AG09319 (cell line): ENCODE measurements at regions not wholly inside any gene's neighbourhood (a gene's known extent, or its start where the extent isn't known, plus 50 kb on each side); places are given as distances from the start of the nearest gene placed in this dataset.

Experiments
- DNase-seq: peaks from one replicate; pipeline ENCODE4 v3.0.0-alpha.2; 2010; ENCODE audit warnings: low read depth; ENCODE audit errors: extremely low read depth
- TF ChIP-seq, protein P1 (sequence below): IDR thresholded peaks from 2 replicates; pipeline ENCODE4 v1.5.1; 2011; ENCODE audit warnings: low read depth, mild to moderate bottlenecking, inconsistent platforms, low read length, moderate library complexity

GRCh38 chr6:137353346-137353745 lies 134.2 kb upstream of the IFNGR1 start:
- DNase-seq: no peak
- TF ChIP-seq, protein P1, sequence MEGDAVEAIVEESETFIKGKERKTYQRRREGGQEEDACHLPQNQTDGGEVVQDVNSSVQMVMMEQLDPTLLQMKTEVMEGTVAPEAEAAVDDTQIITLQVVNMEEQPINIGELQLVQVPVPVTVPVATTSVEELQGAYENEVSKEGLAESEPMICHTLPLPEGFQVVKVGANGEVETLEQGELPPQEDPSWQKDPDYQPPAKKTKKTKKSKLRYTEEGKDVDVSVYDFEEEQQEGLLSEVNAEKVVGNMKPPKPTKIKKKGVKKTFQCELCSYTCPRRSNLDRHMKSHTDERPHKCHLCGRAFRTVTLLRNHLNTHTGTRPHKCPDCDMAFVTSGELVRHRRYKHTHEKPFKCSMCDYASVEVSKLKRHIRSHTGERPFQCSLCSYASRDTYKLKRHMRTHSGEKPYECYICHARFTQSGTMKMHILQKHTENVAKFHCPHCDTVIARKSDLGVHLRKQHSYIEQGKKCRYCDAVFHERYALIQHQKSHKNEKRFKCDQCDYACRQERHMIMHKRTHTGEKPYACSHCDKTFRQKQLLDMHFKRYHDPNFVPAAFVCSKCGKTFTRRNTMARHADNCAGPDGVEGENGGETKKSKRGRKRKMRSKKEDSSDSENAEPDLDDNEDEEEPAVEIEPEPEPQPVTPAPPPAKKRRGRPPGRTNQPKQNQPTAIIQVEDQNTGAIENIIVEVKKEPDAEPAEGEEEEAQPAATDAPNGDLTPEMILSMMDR: no peak

GRCh38 chr6:137352859-137353258 lies 133.7 kb upstream of the IFNGR1 start:
- no peak for DNase-seq
- TF ChIP-seq, protein P1: no peak

DNA sequence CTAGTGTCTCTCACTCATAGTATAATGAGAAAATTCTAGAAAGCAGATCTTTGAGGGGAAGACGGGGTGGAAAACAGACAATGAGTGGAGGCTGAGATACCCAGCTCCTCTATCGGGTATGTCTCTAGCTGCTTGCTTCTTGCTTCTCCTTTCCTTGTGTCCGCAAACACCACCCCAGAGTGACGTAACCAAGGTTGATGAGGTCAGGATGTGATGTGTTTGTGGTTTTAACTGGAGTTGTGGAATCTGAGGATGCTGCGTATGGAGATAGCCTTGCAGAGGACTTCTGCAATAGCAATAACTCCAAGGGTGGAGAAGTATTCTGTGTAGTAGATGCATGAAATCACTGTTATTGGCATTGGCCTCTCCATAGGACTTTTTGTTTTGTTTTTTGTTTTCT lies 132.7 kb upstream of the IFNGR1 start:
- TF ChIP-seq, protein P1: no peak
- no peak for DNase-seq

DNA sequence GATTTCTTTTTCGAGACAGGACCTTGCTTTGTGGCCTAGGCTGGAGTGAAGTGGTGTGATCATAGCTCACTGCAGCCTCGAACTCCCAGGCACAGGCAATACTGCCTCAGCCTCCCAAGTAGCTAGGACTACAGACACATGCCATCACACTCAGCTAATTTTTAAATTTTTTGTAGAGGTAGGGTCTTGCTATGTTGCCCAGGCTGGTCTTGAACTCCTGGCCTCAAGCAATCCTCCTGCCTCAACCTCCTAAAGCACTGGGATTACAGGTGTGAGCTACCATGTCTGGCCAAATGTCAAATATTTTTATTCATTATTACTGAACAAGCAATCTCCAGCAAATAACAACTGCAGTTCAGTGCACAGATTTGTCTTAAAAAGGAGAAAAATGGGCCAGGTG lies 131.7 kb upstream of the IFNGR1 start:
- TF ChIP-seq, protein P1: no peak
- DNase-seq: no peak

DNA sequence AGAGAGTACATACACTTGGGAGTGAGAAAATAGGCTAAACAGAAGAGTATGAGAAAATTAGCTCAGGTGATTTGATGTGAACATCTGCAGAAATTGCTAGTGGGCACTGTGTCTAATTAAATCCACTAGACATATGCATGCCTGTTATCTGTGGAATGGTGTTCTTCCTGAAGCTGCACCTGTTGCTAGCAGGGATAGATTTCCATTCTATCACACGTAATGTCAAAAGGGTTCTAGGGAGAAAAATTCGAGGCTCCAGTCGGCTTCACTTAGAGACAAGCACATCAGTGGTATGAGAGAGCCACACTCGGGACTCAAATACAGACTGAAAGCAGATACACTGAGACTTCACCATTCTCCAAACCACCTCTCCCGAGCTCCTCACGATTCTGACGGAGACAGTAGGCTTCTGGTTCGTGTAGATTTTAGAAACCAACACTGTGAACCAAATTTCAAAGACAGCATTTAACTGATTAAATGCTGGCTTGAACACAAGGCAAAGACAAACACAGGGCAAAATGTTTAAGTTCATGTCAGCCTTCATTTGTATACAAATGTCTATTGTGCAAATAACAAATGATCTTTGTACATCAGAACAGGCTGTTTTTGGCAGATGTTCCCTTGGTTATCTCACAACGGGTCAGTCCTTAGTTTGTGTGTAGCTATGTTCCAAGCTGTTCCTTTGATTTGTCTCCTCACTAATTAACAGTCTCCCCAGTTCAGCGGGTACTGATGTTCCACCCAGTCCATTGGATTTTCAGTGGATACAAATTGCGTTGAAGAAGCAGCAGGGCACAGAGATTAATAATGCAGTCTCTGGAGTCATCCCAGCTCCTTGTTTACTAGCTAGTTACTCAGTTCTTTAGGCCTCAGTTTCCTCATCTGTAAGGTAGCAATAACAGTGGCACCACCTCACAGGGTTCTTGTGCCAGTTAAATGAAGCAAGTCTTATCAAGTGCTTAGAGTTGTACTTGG lies 131.0 kb upstream of the IFNGR1 start:
- TF ChIP-seq, protein P1: no peak
- no peak for DNase-seq

DNA sequence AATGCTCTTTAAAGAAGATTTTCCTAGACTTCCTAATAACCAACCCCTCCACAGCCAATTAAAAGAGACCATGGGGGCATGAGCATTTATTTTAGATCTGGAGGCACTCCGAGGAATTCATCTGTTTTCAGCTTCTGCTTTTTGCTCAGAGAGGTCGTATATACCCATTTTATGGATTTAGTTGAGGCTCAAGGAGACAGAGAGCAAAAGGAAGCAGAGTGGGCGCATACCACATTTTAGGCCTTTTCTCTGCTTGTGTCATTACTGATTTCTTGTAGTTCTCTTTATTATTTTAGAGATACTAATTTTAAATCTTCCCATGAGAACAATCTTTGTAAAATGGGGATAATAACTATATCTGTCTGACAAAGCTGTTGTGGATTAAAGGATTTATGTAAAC lies 129.6 kb upstream of the IFNGR1 start:
- no peak for DNase-seq
- TF ChIP-seq, protein P1: no peak

- DNase-seq: no peak
- TF ChIP-seq, protein P1: no peak
Measured at GRCh38 chr6:137343241-137343640, 124.1 kb upstream of the IFNGR1 start.
